Testis (tissue), 2 donors: ENCODE measurements at regions not wholly inside any gene's neighbourhood (a gene's known extent, or its start where the extent isn't known, plus 50 kb on each side); places are given as distances from the start of the nearest gene placed in this dataset.

Source experiments
- POLR2A ChIP-seq: fragments of 450-650 bp; IDR thresholded peaks from one replicate; pipeline ENCODE4 v1.6.1; 2017; ENCODE audit warnings: antibody characterized with exemption, mild to moderate bottlenecking, moderate library complexity
- TF ChIP-seq, protein P1 (sequence below), 3 experiments: fragments of 450-650 bp in 2 of 3; fragments of 200-600 bp in 1 of 3; sonication (generic) in 1 of 3; IDR thresholded peaks; one replicate each; pipeline ENCODE4 v1.5.1; 2016 to 2019; ENCODE audit warnings: antibody characterized with exemption in 3 of 3, mild to moderate bottlenecking in 2 of 3, moderate library complexity in 1 of 3

DNA sequence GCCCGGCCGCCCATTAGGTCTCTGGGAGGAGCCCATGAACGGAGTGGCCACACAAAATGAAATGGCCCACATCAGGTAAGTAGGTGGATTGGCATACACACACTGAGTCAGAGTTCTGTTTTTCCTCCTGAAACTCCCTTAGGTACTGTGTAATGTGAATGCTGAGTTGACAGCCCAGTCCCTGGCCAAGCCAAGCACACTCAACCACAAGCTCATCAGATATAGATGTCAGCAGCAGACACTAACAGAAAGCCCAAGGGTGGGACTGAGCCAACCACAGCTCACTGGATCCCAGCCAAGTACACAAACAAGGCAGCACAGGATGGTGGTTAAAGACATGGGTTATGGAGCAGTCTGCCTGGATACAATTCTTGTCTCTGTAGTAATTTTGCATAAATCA is 403.4 kb downstream of the GJA1 start:
- TF ChIP-seq, protein P1, sequence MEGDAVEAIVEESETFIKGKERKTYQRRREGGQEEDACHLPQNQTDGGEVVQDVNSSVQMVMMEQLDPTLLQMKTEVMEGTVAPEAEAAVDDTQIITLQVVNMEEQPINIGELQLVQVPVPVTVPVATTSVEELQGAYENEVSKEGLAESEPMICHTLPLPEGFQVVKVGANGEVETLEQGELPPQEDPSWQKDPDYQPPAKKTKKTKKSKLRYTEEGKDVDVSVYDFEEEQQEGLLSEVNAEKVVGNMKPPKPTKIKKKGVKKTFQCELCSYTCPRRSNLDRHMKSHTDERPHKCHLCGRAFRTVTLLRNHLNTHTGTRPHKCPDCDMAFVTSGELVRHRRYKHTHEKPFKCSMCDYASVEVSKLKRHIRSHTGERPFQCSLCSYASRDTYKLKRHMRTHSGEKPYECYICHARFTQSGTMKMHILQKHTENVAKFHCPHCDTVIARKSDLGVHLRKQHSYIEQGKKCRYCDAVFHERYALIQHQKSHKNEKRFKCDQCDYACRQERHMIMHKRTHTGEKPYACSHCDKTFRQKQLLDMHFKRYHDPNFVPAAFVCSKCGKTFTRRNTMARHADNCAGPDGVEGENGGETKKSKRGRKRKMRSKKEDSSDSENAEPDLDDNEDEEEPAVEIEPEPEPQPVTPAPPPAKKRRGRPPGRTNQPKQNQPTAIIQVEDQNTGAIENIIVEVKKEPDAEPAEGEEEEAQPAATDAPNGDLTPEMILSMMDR (IDR thresholded peaks at IDR 0.05): no peak
- no peak for TF ChIP-seq POLR2A
